Astrocyte (in vitro differentiated cells and primary cell): ENCODE measurements at regions not wholly inside any gene's neighbourhood (a gene's known extent, or its start where the extent isn't known, plus 50 kb on each side); places are given as distances from the start of the nearest gene placed in this dataset.

Experiments
- EZH2 ChIP-seq: IDR thresholded peaks from 2 replicates; pipeline ENCODE4 v1.6.1; 2012; ENCODE audit warnings: mild to moderate bottlenecking, low read length, inconsistent platforms; ENCODE audit not compliant: insufficient read depth
- TF ChIP-seq, protein P1 (sequence below): IDR thresholded peaks from 2 replicates; pipeline ENCODE4 v1.5.1; 2011; ENCODE audit warnings: low read depth, mild to moderate bottlenecking, inconsistent platforms, low read length, moderate library complexity; ENCODE audit not compliant: insufficient read depth

DNA sequence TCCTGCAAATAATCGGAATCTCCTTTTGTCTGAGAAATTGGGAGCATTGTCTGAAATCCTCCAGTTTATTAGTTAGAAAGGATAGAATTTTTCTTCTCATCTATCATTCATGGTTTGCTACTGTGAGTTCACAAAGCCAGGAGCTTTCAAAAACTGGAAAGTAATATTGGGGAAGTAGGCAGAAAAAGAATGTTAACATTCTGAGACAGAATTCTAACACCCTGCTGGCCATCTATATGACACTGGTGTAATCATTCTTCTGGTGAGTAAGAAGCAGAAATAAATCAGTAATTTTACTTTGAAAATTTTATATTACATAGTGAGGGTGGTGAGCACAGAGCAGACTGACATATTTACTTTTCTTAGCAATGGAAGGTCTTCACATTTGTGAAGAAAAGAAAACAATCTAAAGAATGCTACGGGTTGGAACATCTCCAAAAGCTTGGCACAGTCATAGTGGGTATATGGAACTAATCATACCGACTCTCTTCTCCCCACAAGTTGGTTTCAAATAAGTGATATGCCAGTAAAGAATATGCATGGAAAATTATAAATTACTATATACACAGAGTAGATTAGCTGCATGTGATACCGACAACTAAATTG lies 344.9 kb downstream of the LPIN1 start:
- TF ChIP-seq, protein P1, sequence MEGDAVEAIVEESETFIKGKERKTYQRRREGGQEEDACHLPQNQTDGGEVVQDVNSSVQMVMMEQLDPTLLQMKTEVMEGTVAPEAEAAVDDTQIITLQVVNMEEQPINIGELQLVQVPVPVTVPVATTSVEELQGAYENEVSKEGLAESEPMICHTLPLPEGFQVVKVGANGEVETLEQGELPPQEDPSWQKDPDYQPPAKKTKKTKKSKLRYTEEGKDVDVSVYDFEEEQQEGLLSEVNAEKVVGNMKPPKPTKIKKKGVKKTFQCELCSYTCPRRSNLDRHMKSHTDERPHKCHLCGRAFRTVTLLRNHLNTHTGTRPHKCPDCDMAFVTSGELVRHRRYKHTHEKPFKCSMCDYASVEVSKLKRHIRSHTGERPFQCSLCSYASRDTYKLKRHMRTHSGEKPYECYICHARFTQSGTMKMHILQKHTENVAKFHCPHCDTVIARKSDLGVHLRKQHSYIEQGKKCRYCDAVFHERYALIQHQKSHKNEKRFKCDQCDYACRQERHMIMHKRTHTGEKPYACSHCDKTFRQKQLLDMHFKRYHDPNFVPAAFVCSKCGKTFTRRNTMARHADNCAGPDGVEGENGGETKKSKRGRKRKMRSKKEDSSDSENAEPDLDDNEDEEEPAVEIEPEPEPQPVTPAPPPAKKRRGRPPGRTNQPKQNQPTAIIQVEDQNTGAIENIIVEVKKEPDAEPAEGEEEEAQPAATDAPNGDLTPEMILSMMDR, result no peak
- no peak for TF ChIP-seq EZH2
